ENCODE measurements at regions not wholly inside any gene's neighbourhood (a gene's known extent, or its start where the extent isn't known, plus 50 kb on each side); places are given as distances from the start of the nearest gene placed in this dataset.

DNA sequence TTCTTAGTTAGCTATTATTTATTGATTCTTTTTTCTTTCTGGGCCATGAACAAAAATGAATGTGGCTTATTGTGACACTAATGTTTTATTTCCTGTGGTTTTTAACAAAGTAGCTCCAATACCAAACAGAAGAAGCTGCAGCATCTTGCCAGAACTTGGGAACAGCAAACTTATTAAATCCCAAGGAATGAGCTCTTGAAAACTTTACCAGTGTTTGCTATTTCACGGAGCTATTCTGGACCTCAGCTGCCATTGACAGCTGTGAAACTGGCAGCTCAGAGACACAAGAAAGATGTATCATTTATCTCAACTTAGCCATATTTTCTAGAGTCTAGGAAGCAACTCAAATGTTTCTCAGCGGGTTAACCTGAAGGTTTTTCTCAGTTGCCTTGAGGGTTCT lies 91.0 kb upstream of the NEUROD1 start:
- DNase-seq: no peak

DNA sequence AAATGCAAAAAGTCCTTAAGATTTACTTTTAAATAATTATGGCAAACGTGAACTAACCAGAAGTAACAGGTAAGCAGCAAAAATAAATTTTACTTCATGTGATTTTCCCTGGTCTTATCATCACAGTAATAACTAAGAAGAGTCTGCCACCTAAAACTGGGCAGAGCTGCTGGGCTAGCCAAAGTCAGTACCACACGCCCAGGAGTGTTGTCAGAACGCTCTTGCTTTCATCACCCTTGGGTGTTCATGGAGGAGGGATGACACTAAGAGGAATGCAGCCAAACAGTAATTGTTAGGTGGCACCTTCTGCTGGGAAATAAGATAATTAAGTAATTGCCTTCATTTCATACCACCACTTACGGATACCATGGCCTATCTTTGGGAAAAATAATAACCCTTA lies 92.0 kb upstream of the NEUROD1 start:
- no peak for DNase-seq

DNA sequence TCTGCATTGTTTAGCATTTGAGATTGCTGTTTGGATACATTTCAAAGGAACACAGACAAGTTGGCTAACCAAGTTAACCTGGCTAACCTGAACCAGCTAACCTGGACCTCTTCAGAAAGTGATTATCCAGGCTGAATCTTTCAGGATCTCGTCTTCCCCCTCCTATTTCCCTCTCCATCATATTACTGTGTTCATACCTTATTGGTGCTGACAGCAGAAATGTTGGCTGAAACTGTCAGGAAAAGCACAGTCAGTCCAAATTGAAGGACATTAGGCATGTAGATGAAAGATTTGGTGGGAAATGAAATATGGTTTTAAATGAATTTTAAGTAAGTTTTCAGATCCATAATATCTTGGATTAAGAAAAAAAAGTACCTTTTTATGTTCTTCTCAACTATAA lies 92.5 kb upstream of the NEUROD1 start:
- DNase-seq: no peak

DNA sequence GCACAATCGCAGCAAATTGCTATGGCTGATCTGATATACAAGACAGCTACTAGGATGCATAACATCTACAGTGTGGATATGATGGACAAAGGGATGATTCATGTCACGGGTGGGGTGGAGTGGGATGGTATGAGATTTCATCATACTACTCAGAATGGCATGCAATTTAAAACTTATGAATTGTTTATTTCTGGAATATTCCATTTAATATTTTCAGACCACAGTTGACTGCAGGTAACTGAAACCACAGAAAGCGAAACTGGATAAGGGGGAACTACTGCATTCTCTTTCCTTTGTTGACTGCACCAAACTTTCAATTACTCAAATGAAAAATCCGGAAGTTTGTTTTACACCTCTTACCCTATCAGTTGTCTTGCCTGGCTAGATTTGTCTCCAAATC lies 94.4 kb upstream of the NEUROD1 start:
- no peak for DNase-seq

DNA sequence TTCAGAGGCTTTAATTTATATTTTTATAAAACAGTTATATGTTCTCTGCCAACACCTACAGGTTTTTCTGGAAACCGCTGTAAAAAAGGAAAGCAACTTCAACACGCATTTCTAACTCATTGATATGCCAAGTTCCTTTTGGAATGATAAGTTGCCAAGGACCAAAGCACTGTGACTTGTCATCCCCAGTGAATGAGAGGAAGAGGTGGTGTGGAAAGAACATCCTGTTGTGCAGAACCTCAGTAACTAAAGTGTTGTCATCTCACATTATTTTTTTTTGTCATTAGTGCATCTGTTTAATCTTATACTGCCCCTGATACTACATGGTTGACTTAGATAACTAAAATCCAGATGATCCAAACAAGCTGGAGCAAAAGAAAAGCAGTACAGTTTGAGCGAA lies 96.0 kb upstream of the NEUROD1 start:
- DNase-seq: no peak

DNA sequence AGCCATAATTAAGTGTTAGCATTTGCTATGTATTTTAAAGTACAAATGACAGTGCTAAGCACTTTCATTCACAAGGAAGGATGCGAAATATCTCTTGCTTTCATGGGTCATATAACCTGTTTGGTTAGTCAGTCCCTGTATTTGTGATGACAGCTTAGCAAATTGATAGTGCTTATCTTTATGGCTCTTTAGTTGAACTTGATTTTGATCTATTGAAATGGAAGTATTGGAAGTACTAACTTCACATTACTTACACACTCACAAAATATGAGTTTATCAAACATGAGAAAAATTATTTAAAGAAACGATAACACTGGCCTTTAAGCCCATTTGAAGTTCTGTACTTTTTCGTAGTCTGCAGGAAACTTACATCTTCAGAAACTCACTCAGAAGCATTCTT lies 97.4 kb upstream of the NEUROD1 start:
- DNase-seq: no peak

DNA sequence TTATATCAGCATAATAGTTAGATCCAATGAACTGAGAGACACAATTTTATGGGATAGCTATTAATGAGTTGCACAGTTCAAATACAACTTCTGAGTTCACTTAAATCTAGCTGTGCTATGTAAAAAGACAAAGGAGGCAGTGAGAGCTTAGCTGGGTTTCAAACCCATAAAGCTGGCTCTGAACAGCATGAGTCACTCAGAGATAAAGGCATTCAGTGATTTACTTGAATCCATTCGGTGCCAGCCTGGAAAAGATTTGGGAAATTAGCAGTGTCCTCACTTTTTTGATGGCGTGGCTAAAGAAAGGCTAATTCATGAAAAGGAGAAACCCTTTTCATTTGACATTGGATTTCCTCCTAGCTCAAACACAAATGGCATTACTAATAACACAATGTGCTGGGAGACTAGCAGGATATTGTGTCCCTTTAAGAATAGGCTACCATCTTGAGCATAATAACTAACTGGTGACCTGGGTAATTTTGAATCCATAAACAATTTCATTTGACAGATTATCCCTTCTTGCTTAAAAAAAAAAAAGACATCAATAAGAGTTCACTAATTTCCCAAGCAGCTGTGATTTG lies 98.4 kb upstream of the NEUROD1 start:
- no peak for DNase-seq

DNA sequence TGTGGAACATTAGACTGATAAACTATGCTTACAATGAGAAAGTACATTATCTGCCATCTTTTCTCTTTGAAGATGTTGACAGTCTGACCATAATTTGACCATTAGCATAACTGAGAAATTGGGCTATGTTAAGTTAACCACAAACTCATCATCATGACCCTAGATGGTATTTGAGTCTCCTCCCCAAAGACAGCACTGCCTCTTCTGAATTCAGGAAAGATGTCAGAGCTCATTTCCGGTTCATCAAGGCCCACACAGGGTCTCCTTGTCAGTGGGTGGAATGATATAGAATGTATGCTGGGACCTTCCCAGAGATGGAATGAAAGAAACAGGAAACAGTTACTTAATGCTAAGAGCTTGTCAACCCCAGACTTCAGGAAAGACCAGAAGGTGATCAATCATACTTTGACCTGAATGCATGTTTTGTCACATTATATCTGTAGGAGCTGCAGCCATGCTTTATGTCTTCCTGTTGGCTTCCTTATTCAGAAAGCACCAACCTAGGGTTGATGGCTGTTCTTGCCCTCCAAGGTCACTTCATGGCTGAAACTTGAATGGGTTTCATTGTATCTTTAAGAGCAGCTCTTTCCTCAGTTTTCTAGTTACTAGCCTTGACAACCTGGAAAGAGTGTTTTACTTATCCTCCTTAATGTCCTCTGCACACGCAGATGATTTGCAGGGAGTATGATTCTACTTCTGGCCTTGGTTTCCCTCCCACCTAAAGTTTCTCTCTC lies 99.1 kb upstream of the NEUROD1 start:
- DNase-seq: no peak

DNA sequence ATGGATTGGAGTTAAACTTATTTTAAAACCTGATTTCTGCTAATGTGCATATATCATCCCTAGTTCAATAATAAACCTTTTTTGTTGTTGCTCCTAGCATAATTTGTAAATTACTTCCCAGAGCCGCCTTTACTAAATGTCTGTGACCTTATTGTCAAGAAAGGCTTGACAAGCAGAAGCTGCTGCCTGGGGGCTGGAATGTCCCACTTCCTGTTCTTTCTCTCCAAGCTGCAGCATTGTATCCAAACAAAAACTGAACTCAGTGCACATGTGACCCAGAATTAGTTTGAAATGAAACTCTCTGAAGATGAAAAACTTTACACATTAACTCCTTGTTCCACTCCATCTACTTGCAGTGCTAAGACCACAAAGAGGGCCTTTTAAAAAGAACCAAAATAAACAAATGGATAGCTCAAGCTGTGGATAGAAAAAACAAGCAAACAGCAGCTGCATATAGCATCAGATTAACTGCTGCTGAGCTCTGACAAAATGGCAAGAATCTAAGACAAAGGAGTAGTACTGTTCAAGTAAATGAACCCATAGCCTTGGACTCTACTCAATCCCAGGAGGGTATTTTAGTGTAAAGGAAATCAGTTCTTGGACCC lies 99.8 kb upstream of the NEUROD1 start:
- no peak for DNase-seq

DNA sequence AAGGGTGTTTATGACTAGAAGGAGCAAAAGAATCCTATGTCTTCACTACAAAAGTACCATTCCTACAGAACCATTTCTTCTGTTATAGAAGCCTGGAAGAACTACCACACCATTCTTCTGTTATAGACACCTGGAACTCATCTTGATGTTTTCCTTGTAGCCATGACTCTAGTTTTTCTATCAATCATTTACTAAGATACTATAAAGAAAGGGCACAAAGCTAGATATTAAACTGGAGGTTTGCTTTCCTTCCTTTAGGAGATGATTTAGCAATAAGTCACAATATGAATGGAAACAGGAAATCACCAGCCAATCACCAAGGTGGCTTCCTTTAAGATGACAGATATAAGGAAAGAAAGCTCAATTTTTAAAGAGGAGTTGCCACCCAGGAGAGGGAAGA lies 100.3 kb upstream of the NEUROD1 start:
- DNase-seq: no peak

DNA sequence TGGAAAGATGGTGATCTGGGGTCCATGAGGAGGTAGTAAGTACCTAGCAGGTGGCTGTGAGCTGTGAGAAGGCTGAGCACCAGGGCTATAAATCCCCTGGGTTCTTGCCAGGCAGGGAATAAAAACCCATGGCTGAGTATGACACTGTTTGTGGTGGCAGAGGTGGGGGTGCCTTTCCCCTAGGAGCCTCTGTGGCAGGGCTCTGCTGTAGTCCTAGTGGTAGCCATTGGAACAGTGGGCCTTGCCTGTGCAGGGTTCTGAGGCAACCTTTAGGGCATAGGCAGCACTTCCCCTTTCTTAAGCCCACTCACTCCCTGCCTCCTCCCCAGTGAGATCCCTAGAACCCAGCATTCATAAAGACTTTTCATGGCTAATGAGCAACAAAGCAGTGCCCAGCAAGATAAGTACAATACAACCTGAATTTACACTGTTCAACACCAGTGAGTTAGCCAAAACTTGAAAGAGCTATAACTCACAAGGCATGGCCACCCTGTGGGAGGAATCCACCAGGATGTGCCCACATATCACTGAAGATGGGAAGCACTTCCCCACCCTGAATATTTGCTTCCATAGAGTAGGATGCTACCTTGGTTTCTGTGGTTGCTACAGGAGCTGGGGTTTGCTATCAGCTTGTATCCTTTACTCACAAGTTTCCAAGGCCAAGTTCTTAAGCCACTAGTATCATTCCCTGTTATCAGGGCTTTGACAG lies 100.9 kb upstream of the NEUROD1 start:
- no peak for DNase-seq

DNA sequence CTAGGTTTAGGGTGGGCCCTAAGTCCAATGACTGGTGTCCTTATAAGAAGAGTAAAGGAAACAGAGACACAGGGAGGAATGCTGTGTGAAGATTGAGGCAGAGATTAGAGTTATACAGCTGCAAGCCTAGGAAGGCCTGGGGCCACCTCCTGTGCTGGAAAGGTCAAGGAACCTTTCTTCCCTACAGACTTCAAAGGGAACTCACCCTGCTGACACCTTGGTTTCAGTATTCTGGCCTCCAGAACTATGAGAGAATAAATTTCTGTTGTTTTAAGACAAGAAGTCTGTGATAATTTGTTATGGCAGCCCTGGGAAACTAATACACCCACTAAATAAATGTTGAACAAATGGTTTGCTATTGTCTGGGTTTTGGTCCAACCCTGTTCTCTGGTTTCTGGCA lies 102.3 kb upstream of the NEUROD1 start:
- no peak for DNase-seq

DNA sequence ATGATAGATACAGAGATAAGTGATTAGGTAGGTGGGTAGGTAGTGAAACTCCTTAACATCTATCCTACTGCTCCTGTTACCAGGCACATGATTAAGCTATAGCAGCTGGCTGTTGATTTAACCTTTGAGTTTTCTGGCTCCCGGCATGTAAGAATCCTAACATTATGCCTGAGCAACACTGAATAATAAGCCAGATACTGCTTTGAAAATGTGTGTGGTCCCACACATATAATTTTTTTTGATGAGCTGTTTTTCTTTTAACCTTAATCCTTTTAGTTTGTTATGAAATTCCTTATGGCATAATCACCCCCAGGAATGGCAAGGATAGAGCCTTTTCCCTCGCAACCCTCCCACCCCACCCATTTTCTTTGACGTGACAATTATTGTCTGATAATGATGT lies 104.2 kb upstream of the NEUROD1 start:
- no peak for DNase-seq

DNA sequence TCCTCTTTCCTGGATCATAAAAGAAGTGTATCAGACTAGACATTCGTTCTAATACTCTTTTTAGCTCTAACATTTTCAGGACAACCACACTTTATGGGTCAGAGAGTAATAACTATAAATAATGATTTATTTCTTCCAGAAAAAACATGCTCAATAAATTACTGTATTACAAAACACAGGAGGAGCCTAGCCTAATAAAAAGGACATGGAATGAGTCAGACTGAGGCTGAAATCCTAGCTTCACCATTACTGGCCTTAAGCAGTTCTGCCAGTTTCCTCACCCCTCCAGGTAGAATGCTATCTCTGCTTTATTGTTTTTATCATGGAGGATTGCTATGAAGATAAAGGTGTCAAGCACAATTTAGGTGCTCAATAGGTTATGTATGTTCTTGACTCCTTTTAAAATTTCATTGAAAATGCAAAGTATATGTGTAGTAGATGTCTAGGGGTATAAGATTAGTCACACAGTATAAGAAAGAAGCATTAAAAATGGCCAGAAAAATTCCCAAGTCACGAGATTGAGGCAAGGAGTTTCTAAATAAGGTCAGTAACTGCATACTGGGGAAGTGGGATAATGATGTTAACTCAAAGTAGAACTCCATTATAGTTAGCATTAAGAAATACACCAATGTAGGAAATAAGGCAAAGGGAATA lies 105.5 kb upstream of the NEUROD1 start:
- DNase-seq: no peak

DNA sequence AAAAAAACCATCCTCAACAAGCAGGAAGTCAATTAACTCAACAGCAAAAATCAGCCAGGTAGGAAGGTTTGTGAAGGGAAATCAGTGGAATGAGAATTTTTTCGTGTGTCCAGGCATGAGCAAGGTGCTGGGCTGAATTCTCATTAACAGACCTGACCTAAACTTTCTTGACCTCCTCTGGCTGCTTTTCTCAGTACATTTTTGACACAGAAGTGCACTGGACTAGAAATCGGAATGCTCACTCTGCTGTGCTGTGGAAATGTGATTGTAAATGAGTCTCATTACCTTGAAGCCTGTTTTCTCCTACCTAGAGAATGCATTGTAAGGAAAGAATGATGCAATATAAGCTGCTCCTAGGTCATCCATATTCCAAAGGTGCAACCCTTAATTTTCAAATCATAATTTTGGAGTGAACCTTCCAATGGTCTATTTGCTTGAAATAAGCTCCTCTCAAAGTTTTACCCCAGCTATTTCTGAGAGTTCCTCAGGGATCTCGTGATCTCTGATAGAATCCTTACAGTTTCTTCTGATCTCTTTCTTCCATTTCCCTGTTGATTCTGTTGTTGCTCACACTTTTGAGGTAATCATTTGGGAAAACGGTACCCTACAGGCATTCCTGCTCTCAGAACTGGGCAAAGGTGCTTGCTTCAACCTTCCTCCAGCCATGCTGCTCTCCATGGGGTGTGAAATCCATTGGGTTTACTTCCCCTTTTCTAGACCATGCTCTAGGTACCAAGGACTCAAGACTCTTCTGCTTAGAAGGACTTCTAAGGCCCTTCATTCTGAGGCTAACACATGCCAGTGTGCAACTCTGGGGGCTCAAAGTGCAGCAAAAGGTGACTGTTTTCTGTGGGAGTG lies 104.9 kb upstream of the ITPRID2 start:
- no peak for DNase-seq

DNA sequence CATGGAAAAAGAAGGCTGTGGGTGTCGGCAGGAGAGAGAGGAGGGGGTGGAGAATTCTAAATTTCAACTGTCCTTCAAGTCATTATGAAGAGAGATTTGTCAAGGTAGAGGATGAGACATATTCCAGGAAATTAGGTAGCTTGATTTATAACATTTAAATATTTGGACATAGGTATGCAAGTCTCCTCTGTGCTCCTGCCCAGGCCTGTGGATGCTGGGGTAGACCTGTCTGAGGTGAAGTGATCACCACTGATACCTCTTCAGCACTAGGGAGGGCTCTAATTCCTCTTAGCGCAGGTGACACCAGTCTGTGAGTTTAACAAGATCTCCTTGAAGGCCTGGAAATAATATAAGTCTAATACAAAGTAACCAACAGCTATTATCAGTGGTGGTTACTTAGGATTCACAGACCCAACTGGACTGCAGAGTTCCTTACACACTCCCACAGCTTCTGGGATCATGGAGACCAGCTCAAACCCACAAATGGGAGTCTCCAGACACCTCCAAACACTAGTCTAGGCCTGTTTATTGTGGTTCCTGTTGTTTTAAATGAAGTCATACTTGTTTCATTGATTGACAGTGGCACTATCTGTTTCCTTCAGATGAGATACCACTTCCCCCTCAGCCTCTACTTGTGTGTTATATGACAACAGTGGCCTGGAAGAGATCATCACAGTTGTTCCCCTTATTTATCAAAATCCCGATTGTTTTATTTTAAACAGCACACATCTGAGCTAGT lies 104.1 kb upstream of the ITPRID2 start:
- DNase-seq: no peak

DNA sequence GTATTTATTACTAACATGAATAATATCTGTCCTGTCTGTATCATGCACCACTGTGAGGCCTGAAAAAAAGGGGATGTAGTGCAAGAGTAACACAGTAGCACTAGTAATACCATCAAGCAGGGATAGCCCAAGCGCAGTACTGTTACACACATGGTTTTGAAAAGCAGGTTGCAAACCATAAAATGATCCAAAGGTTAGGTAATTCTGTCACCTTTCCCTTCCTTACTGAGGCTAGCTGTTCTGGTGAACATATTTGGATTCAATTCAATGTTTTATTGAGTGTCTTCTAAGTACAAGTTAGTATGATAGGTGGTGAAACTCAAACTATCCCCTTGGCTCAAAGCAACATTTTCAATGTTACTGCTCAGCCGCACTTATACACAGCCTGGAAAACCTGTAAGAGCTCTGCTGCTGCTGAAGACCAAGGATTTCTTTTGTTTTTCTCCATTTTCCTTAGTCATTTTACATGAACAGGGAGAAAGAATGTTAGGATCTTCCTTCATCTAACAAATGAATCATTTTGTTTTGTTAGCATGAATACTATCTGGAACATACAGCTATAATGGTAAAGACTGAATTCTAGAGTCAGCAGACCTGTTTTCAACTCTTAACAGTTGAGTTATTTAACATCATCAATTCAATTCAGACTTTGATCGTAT lies 102.5 kb upstream of the ITPRID2 start:
- no peak for DNase-seq

DNA sequence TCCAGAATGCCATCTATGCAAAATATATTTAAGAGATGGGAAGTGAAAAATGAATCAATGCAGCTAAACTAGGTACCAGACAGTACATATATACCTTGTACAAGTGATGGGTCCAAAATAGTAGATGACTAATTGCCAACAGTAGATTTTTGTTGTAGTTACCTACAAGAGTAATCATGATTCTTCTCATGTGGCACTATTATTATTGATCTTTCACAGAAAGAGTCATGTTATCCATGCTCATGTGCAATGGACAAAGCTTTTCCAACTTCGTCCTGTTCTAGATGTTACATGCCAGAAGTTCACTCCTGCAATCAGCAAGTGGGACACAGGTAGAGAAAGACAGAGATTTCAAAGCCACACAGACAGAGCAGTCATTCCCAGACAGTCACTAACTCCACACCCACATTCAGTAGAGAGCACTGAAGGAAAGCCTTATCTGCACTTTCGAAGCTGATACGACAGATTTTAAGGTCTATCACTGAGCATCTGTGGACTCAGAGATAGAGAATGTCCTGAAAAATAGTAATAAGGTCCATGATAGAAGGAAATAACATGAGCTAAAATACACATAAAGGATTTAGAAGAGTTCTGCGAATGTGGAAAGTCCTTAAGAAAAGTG lies 101.6 kb upstream of the ITPRID2 start:
- DNase-seq: no peak

DNA sequence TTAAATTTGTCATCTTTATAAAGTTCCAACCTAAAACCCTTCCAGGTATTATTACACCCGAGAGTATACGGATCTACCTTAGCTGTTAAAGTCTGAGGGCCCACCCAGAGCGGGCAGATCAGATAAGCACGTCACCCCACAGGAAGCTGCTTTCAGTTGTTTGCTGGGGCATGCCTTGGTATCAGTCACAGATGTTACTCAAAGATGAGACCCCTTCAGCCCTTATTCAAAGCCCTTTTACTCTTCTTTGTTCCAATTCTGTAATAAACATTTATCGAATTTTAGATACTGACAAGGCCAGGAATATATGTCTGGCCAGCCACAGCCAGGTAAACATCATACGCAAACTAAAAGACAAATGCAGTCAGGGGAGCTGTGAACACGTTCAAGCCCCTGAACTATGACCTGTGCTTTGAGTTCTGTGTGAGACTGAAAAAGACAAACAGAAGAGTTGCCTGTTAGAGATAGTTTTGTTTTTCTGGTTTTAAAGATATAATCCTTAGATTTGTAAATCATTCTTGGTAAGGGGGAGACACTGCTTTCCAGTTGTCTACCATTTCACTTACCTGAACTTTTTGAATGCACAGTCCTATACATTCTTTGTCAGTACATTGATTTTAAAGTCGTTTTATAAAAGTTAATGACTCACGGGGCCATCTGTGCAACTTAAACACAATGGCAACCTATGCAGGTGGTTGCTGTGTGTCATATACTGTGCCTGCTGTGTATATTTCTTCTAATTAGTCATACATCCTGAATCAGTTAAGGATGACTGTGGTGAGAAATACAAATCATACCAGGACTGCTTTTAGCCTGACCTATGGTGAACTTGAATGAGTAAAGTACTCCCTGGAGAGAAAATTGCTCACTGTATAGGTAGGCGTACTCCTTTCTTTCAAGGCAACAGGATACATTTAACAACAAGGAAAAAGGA lies 100.5 kb upstream of the ITPRID2 start:
- peak; percentile 48 for DNase-seq

DNA sequence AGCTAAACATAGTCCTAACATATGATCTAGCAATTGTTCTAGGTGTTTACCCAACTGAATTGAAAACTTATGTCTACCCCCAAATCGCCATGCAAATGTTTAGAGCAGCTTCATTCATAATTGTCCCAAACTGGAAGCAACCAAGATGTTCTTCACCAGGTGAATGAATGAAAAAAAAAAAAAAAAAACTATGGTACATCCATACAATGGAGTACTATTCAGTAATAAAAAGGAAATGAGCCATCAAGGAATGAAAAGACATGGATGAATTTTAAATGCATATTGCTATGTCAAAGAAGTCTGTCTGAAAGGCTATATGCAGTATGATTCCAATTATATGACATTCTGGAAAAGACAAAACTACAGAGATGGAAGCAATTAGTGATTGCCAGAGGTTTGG lies 98.6 kb upstream of the ITPRID2 start:
- DNase-seq: no peak
